ENCODE measurements at regions not wholly inside any gene's neighbourhood (a gene's known extent, or its start where the extent isn't known, plus 50 kb on each side); places are given as distances from the start of the nearest gene placed in this dataset.
"Not testable (repeated sequence)": the region's sequence is repeated elsewhere in the genome, so short reads cannot be mapped to it uniquely, and the experiment has no call there.

DNA sequence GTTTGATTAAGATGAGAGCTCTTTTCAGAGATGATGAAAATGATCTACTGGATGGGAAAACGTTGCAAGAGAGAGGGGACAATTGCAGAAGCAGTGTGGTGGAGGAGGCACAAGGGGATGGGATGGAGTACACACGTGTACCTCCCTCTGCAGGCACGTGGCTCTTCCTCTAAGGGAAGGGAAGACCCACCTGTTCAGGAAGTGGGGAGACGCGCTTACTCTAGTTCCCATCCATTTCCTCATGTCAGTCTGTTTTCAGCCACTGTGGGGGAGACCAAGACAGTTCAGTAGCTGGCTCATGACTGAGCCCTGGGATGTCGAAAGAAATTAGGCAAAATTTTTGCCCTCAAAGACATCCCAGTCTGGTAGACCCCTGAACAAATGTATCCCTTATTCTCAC lies 619.2 kb upstream of the CLINT1 start:
- no peak for DNase-seq (ENCODE audit: low read depth)

DNA sequence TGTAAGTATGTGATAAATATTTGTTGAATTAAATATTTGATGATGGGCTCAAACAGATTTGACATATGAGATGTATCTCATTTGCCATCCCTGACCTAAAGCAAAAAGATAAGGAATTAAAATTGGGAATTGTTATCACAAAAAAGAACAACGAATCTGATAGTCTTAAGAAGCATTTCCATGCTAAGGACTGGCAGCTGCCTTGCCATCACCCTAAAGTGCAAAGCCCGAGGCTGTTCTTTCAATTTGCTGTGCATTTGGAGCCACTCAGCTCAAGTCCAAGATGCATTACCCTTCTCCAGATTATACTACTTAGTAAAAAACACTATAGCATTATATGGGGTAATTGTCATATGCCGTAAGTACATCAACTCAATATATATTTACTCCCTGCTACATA lies 618.3 kb upstream of the CLINT1 start:
- DNase-seq (ENCODE audit: low read depth), result no peak

DNA sequence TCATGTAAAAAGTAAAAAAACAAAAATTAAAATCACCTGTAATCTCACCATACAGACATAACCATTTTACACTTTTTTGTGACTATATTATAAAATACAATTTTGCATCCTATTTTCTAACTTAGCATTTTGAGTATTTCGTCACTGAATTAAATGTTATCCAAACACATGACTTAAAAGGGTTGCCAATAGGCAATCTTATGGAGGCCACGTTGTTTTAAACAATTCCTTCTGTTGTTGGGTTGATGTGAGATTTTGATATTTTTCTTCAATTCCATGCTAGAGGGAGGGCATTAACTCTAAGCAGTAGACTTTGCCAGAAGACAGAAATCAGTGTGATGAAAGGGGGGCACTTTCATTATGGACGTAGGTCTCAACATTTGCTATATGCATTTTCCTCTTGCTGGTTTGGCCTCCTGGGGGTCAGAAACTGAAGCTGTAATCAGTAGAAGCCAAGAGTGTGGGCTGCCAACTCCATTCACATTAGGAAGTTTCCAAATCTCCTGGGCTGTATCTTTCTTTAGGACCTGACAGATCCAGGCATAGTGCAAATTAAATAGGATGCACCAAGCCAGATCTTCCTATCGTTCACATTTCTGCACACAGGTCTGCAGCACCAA lies 614.2 kb upstream of the CLINT1 start:
- no peak for DNase-seq (ENCODE audit: low read depth)

DNA sequence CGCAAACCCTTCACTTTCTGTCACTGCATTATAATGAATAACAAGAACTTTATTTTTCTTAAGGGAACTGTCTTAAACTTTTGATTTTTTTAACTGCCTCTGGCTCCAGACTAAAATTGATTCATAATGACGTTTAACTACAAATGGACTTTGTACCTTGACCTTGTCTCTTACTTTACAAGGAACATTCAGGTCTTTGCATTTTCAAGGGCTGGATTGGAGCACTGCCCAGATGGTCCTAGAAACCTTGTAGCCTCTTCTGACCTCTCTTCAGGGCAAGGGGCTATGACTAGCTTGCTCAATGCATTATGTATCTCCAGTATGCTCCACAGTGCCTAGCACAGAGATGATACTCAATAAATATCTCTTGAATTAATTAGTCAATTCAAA lies 612.6 kb upstream of the CLINT1 start:
- no peak for DNase-seq (ENCODE audit: low read depth)

DNA sequence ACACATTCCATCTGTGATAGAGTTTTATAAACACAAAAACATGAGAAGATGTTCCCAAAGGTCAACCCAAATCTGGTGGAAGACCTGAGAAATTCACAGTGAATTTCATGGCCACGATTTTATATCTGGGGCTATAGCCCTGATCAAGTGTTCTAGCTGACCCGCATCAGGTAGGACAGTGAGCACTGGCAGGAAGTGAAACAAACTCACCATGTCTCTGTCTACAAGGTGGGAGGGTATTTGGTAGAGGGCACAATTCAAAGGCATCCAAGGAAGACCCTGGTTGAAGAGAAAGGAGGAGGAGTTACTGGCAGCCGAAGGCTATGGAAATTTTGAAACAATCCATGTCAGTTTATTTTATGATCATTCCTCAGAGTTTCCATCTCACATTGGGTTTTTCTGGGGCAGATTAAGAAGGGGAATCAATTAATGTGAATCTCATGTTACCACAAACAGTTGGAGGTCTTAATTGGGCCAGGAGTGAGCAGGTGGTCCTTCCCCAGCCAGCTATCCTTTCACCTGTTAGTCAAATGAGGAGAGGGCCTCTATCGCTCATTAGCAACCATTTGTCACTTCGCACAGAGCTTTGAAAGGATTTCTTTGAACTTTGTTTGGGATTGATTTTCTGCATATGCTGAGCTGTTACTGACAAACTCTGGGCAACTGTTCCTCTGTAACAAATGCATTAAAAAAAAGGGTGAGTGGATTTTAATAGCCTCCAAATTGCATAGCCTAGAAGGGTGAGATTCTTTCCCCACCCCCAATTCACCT lies 612.0 kb upstream of the CLINT1 start:
- DNase-seq (ENCODE audit: low read depth), result no peak

DNA sequence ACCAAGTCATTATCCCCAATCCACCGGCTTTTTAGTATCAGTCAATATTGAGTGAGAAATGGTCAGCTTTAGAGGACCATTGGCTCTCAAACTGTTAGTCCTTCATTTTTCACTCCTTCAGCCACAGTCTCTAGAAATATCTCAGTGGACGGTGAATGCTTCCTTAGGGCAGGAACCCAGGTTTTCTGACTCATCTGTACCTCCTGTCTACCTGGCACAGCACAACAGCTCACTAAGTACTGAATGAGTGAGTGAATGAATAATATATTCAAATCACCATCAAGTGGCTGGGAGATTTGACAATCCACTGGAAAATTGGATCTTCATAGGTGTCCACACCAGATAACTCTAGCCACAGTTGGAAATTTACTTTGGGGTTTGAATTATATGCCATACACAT lies 609.5 kb upstream of the CLINT1 start:
- no peak for DNase-seq (ENCODE audit: low read depth)

DNA sequence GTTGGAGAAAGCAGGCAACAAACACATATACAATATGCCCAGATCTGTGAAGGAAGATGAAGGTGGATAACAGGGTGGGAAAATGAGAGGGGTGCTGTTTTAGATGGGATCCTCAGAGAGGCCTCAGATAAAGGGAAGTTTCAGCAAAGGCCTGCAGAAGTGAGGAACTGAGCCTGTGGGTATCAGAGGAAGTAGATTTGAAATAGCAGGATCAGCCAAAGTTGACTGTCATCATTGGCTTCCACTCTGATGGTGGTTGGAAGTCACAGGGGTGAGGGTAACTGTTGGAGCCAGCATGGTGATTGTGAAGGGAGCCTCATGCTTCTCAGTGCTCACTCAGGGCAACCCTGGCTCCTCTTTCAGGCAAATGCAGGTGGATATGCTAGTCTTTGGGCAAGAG lies 607.2 kb upstream of the CLINT1 start:
- DNase-seq (ENCODE audit: low read depth), result no peak

DNA sequence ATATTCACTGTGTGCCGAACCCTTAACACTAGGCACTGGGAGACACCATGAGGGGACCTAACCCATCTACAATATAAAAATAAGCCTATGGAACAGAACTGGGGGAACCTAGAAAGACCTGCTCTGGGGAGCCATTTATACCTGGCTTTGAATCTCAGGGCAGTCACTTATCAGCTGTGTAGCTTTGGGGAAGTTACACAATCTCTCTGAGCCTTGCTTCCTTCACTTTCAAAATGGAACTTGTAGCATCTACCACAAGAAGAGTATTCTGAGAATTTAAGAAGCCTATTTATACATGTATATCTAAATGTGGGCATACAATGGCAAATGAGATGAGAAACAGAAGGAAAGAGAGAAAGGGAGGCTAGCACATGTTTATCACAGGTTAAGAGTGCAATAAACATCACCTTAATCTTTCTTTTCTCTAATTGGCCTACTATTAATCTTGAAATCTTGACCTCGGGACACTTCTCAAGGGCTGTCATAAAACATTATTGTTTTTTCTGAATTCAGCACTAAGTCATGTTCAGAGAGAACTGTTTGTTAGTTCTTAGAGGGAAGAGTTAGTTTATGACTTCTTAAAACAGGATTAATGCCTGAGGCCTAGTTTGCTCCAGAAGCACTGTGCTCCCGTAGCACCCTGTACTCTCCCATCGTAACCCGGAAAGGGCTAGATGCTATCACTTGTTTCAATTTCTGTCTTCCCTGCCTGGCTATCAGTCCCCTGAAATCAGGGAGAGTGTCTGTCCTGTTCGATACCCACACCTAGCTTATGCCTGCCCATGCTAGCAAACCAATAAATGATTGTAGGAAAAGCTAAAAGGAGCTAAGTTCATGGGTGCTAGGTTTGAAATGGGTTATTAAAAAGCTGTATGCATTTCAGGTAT lies 606.4 kb upstream of the CLINT1 start:
- no peak for DNase-seq (ENCODE audit: low read depth)

DNA sequence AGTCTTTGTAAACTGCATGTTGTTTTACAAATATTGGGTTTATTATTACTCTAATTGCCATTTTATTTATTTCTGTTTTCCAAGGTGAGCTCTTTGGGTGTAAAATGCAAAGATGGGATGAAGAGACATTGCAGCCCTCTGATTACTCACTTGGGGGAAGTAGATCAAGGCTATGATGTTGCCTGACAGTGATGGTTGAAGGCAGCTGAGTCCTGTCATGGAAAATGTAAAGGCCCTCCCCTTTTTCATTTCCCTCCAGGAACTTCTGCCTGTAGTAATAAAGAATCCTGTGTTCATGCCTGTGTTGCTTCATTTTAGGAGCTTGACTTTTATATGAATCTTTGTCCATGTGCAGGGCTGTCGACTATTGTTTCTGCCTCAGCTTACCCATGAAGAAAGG lies 605.4 kb upstream of the CLINT1 start:
- no peak for DNase-seq (ENCODE audit: low read depth)

DNA sequence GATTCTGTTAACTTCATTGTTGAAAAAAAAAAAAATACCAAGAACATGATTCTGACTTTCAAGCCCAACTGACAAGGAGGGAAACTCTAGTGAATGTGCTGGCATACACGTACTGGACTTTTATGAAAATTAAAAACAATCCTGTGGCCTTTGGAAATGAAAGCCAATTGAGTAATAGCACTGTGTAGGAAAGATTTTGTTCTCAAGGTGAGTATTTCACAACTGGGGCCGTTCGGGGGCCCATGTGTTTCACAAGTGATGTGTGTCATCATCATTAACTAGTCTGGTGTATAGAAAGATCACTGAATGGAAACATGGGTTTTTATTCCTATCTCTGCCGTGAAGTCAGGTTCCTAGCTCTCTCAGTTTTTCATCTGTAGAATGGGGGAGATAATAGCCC lies 605.0 kb upstream of the CLINT1 start:
- no peak for DNase-seq (ENCODE audit: low read depth)

DNA sequence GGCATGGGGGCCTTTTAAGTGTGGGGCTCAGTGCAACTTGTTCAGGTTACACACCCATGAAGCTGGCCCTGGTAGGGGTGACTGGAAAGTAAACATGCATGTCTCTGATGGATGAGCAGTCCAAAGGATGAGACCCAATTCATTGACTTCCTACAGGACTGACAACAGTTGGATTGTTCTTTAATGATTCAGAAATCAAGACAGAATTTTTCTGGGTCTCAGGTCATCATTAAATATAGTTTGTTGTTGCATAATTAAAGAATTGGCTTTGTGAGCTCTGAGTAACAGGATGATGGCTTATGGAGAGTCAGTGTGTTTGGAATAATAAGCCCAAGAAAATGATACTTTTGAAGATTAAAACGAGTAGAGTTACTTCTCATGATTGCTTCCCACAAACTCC lies 604.2 kb upstream of the CLINT1 start:
- DNase-seq (ENCODE audit: low read depth), result no peak

DNA sequence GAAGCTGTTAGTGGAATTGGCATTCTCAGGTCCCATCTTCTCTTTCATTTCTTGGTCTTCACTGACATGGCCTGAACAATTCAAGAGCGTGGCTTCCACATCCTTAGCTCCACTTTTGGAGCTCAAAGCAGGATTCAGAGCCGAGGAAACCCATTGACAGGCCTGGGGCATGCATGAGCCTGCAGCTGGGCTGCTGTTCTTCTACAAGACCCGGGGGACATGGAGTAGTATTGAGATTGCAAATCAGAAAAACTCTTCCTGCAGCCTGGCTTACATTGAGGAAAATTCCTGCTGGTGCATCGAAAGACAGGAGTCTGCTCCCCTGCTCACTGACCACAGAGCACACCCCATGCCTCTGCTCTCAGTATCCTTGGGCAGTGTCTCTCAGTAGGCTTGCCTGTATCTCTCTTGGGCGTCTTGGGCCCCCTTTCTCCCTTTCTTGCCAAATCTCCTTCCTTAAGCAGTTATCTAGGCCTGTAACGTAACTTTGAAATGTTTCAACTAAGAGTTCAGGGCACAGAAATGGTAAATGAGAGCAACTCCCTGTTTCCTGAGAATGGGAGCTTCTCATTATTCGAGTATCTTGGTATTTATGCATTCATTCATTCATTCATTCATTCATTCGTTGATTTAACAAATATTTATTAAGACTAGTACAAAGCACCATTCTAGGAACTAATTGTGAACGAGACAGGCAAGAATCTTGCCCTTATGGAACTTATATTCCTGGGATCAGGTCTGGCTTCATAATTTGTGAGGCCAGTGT lies 603.6 kb upstream of the CLINT1 start:
- no peak for DNase-seq (ENCODE audit: low read depth)

DNA sequence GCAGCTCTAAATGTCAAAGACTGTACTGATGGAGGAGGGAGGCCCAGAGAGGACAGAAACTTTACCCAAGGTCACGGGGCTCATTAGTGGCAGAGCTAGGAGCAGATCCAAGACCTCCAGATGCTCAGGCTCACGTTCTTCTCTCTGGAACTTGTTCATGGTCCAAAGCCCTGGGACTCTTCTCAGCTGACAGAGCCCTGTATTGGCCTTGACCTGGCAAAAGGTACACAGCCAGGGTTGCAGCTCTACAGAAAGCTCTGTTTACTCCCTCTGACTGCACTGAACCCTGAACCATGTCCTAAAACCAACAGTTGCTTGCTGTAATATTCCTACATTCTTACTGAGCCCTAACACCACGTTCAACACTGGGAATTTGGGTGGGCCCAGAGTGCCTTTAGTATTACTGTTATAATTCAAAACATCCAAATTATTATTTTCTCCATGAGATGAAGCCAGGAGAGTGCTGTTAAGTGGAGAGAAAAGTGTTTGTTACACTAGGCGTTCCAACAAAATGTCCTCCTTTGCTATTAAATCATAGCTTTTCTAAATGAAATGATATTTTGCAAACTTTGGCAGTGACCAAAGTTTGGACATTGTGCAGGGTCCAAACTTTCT lies 602.4 kb upstream of the CLINT1 start:
- no peak for DNase-seq (ENCODE audit: low read depth)

DNA sequence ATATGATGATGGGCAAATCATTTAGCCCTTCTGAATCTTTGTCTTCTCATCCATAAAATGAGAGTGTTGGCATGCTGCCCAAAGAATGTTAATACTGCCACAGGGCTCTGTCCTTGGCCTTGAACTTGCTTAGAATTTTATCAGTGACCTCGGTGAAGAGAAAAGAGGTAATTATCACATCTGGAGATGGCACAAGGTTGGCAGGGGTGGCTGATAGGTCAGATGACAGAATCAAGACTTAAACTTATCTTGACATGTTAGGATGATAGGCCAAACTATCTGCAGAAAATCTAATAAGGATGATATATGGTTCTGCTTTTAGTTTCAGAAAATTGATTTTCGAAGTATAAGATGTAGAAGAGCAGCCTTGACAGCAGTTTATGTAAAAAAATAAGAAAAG lies 599.1 kb upstream of the CLINT1 start:
- DNase-seq (ENCODE audit: low read depth), result no peak

DNA sequence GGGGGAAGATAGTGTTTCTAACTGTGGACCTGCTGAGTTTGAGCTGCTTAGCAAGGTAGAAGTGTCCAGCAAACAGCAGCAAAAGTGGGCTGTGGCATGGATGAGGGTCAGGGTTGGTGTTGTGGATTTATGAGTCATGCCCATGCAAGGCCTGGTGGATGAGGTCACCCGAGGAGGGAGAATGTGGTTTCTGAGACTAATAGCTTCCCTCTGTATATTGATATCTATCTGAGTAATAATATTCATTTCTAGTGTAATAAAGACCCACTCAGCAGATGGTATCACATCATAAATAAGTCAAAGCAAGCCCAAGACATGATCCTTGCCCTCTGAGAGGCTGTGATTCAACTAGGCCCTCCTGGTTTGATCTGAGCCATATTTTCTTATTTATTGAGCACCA lies 597.8 kb upstream of the CLINT1 start:
- no peak for DNase-seq (ENCODE audit: low read depth)

DNA sequence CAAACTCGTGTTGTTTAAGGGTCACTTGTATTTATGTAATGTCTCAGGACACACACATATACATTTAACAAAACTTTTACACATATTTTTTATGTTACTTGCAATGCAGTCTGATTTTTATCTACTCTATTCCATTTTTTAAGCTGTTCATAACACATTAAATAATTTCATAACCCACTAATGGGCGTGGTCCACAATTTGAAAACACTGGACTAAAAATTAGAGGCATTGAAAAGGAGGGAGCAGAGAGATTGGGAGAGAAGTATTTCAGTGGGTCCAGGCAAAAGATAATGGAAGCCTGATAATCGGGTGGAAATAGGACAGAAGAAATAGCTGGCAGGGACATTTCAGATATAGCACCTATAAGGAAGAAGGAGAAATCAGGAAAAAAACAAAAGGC lies 597.3 kb upstream of the CLINT1 start:
- DNase-seq (ENCODE audit: low read depth), result no peak

DNA sequence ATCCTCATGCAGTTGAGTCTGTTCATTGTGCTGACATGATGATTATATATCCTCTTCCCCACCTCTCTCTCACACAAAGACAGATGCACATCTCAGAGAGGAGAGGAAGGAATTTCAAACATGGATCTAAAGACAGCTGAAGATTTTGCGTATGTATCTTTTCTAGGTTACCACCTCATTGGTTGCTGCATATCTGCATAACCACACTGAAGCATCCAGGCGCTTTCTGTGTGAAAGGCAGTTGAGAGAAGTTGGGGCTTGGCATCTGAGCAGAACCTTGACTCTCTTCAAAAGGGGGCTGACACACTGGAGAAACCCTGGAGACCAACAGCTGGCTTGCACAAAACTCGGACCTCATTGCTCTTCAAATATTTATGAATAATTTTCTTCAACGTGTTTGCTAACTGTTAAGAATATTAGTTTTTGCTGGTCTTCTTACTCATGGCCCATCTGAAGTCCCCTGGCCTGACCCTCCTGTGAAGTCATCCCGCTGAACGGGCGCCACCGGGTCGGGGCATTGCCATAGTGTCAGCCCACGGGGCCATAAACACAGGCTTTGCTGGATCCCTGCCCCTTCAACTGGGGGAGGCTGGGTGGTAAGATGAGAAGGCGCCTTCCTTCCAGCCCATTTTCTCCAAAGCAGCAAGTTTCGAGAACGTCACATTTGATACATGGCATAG lies 593.2 kb upstream of the CLINT1 start:
- no peak for DNase-seq (ENCODE audit: low read depth)

DNA sequence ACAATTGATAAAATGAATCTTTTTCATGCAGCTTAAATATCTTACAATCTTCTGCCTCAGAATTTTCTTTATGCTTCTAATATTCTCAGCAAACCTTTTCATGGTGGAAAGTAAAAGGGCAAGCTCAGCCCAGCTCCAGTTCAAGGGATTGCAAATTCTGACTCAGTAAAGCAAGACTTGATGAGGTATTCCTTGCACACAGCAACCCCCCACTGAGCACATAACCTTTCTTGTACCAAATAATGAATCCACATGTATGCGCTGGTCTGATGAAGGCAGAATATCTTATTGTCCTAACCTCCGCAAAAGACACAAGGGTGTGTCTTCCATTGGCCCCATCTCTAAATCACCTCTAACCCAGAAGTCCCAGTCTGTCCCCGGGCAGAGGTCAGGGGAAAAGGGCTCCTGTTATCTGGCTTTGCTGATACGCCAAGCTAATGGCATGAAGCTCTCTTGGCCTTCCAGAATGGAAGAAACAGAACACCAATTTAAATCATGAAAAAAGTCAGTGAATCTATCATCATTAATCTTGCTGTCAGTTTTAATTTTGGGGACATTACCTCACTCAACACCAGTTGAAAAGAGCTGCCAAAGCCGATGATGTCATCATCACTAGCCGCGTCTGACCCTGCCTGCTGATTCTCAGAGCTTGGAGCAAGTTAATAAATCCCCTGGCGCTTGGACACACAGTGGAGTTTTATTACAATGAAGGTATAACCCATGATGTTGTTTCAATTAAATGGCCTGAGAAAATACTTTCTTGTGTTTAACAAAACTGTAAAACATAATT lies 592.5 kb upstream of the CLINT1 start:
- no peak for DNase-seq (ENCODE audit: low read depth)

DNA sequence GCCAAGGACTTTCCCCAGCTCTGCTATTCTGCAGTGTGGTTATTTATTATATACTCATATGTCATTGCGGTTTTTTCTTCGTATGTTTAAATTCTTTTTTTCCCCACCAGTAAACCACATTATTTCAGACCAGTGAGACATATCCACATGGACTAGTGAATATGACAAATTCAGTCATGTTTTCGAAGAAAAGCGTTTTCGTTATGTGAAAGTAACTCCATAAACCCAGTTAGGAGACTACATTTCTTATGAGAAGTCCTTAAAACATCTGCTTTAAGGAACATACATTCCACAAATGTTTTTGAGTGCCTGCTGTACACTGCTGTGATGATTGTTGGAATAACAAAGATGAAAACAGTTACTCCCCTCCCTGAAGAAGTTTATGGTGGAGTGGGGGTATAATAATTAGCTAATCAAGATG lies 591.8 kb upstream of the CLINT1 start:
- no peak for DNase-seq (ENCODE audit: low read depth)

DNA sequence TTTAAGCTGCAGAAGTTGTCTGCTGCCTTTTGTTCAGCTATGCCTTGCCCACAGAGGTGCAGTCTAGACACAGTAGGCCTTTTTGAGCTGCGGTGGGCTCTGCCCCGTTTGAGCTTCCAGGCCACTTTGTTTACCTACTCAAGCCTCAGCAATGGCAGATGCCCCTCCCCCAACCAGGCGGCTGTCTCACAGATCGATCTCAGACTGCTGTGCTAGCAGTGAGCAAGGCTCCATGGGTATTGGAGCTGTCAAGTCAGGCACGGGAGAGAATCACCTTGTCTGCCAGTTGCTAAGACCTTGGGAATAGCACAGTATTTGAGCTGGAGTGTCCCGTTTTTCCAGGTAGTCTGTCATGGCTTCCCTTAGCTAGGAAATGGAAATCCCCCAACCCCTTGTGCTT lies 587.8 kb upstream of the CLINT1 start:
- not testable (repeated sequence) for DNase-seq (ENCODE audit: low read depth)
